ENCODE measurements at regions not wholly inside any gene's neighbourhood (a gene's known extent, or its start where the extent isn't known, plus 50 kb on each side); places are given as distances from the start of the nearest gene placed in this dataset.
"Not testable (repeated sequence)": the region's sequence is repeated elsewhere in the genome, so short reads cannot be mapped to it uniquely, and the experiment has no call there.

GRCh38 chr5:105945203-105945972, 1725.3 kb downstream of the EFNA5 start:
- DNase-seq = no peak

DNA sequence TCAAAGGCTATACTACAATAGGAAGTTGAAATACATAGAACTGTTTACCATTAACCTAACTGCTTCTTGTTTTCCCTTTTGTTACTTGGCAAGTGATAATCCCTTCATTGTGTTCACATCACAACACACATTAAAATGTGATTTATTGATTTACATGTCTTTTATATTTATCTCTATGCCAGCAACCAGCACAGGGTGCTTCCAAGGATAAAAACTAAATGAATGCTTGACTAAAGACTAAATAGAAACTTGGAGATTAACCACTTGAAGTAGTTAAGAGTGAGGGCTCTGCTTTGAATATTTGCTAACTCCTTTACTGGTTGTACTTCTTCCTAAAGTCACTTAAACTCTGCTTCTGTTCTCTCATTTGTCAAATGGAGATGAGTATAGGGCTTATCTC, 1730.6 kb downstream of the EFNA5 start:
- no peak for DNase-seq

- DNase-seq = no peak
These were observed 1736.6 kb downstream of the EFNA5 start for GRCh38 chr5:105934171-105934570.

DNA sequence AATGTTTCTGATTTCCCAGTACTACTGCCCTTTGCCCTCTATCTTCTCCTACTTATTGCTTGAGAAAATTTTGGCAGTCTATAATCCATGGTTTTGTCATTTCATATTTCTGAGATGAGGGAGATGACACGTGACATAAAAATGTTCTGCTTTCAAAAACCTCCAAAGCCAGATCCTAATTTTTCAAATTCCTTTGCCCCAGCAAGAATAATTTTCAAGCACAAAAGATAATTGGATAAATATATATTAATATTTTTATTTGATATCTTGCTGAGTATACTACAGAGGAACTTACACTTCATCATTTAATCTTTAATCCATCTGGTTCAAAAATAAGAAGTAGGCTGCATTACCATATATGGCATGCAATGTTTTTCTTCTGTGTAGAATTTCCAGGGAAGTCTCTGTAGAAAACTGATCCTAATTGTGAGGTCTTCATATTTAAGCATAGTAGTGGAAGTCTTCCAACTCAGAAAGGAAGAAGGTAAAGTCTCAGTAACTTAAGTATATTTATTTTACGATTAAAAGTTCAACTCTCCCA, 1738.8 kb downstream of the EFNA5 start:
- DNase-seq = no peak

- no peak for DNase-seq
These were observed 1740.9 kb downstream of the EFNA5 start for GRCh38 chr5:105929858-105930257.

GRCh38 chr5:105924366-105924765, 1746.4 kb downstream of the EFNA5 start:
- no peak for DNase-seq

GRCh38 chr5:105922574-105922973, 1748.2 kb downstream of the EFNA5 start:
- DNase-seq = no peak

GRCh38 chr5:105922080-105922479, 1748.7 kb downstream of the EFNA5 start:
- DNase-seq = no peak

- DNase-seq = no peak
These were observed 1753.5 kb downstream of the EFNA5 start for GRCh38 chr5:105917189-105917588.

DNA sequence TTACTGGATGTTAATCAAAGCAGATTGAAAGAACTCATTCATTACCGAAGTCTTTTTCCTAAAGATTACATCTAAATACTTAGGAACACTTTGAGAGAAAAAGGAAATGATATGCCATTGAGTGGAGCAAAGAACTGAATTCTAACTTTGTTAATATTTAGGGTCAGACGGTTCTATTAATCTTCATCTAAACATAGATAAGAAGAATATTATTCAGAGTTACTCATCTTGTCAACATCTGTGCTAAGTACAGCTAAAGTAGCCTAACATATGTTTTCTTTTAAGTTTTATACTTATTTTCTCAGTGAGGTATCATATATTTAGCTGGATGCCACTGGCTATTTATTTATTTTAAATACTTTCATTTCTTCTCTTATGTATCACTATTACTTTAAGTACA, 1763.7 kb downstream of the EFNA5 start:
- DNase-seq = no peak

DNA sequence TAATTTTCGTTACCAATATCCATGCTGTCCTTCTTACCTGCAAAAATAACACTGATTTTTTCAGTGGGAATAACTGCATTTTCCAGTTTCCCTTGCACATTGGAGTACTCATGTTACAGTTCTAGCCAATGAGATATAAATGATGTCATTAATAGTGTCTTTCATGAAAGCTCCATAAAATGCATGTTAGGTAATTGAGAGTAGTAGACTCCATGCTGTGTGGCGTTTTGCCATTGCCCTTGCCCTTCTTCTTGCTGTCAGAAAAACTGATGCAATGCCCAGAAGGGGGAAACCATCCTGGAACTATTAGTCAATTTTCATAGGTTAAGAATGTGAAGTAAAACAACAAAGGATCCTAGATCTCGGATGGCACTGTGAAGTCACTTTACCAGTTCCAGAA, 1765.3 kb downstream of the EFNA5 start:
- no peak for DNase-seq

GRCh38 chr5:105903069-105903468, 1767.7 kb downstream of the EFNA5 start:
- no peak for DNase-seq

DNA sequence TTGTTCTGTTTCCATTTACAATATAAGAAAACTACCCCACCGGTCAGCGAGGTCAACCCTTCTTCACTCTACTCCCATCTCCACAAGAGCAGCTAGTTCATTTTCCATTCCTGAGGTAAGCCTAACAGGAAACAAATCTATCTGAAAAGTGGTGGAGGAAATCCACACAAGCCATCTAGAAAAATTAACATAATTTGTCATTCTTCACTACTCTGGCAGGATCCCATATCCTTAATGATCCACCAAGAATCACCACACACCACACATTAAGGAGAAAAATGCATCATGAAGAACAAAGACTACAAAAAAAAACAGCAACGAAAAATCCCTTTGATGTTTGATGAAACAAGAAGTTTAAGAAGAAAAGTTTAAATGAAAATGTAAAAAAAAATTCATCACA, 1771.0 kb downstream of the EFNA5 start:
- no peak for DNase-seq

GRCh38 chr5:105898183-105898582, 1772.6 kb downstream of the EFNA5 start:
- DNase-seq = no peak

DNA sequence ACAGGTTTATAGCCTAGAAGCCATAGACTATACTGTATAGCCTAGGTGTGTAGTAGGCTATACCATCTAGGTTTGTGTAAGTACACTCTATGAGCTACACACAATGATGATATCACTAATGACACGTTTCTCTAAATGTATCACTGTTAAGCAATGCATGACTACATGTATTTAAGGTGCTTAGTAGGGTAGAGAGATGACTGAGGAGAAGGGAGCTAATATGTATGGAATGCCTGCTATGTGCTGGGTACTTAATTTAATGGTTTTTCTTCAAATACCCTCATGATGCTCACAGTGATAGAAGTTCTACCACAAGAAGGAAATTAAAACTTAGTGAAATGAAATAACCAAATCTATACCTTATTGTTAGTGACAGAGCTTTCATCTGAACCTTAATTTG, 1785.5 kb downstream of the EFNA5 start:
- no peak for DNase-seq

DNA sequence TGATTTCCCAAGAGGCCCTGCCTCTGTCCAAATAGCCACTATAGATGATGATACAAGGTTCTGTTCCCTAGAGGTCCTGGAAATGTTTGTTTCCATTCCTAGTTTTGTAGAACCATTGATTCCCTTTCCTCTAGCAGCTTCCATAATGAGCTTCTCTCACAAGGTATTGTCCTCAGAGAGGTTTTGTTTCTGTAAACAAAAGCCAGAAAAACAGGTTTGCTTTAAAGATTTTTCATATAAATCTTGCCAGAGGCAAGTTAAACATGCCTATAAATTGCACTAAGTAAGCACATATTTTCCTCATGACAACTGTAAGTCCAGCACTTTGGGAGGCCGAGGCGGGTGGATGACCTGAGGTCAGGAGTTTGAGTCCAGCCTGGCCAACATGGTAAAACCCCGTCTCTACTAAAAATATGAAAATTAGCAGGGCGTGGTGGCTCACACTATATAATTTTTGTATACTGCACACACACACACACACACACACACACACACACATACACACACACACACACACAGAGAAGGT, 1787.7 kb downstream of the EFNA5 start:
- no peak for DNase-seq

GRCh38 chr5:105878402-105878801, 1792.3 kb downstream of the EFNA5 start:
- no peak for DNase-seq

- DNase-seq = no peak
These were observed 1793.1 kb downstream of the EFNA5 start for GRCh38 chr5:105877592-105877991.

- no peak for DNase-seq
These were observed 1796.4 kb downstream of the EFNA5 start for GRCh38 chr5:105874316-105874715.

- no peak for DNase-seq
These were observed 1798.0 kb downstream of the EFNA5 start for GRCh38 chr5:105872569-105873270.

- DNase-seq = no peak
These were observed 1802.5 kb downstream of the EFNA5 start for GRCh38 chr5:105868038-105868780.

- DNase-seq = no peak
These were observed 1804.9 kb downstream of the EFNA5 start for GRCh38 chr5:105865834-105866233.

- DNase-seq = not testable (repeated sequence)
These were observed 1811.4 kb downstream of the EFNA5 start for GRCh38 chr5:105859350-105859749.
